ENCODE measurements at regions not wholly inside any gene's neighbourhood (a gene's known extent, or its start where the extent isn't known, plus 50 kb on each side); places are given as distances from the start of the nearest gene placed in this dataset.

DNA sequence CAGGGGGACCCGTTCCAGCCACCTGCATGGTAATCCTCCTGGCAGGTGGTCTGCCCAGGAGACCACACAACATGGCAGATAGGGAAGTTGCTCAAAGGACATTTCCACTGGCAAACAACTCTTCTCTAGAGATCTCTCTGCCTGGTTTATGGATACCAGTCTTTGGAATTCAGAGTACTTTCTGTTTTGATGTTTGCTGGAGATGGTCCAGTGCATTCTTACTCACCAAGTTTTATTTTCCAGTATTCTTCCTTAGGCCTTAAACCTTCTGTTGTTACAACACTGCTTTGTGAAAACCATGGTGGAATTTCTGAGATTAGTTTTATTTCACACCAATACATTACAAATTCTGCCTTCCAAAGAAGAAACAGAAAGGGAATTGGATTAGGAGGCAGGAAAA lies 428.3 kb downstream of the FUT8 start:
- H3K4me1 Mint-ChIP-seq = peaks cover 10% of the 10 kb centered on the region
- Histone ChIP-seq H3K27me3 (ENCODE audit: insufficient read depth) (no peaks in the 10 kb centered on the region), H2AFZ (no peak overlapping the region), H3K36me3 (ENCODE audit: insufficient read depth) (no peaks in the 10 kb centered on the region), H3K4me1 (ENCODE audit: insufficient read depth) (no peaks in the 10 kb centered on the region), H3K4me3 (no peak overlapping the region), H3F3A (replicated peaks; ENCODE audit: low read depth) (no peaks in the 10 kb centered on the region), H3K27ac (ENCODE audit: low read depth) (no peak overlapping the region), H3K79me2 (replicated peaks; ENCODE audit: insufficient read depth) (no peaks in the 10 kb centered on the region), H3K4me2 (no peak overlapping the region), H4K20me1 (replicated peaks; ENCODE audit: insufficient read depth) (no peaks in the 10 kb centered on the region), H3K9me2 (ENCODE audit: insufficient read depth) (peaks cover 8% of the 10 kb centered on the region; the same call in 1 of the 2 replicates)
- H3K9me3 Mint-ChIP-seq = no peaks in the 10 kb centered on the region
- no peak overlapping the region for H3K27ac Mint-ChIP-seq
- no peaks in the 10 kb centered on the region; the same call in 2 of the 3 replicates for H3K36me3 Mint-ChIP-seq (ENCODE audit: low read depth)
- DNase-seq (ENCODE audit: low spot score) (no peak), ATAC-seq (no peak)
- peaks cover 6% of the 10 kb centered on the region for H3K27me3 Mint-ChIP-seq (ENCODE audit: insufficient read depth, low read depth, poor library complexity)
- TF ChIP-seq JUNB (IDR thresholded peaks at IDR 0.05; ENCODE audit: unreplicated experiment) (no peak), STAT1 (IDR thresholded peaks at IDR 0.05; ENCODE audit: unreplicated experiment) (no peak), EZH2 (IDR thresholded peaks at IDR 0.05; ENCODE audit: low read depth, unreplicated experiment) (no peak), EZH2phosphoT487 (IDR thresholded peaks at IDR 0.05; ENCODE audit: unreplicated experiment) (no peak), CREB1 (CRISPR knock-in tag; IDR thresholded peaks at IDR 0.05; ENCODE audit: low read depth) (no peak), ZNF114 (CRISPR knock-in tag; IDR thresholded peaks at IDR 0.05) (no peak), POLR2AphosphoS5 (IDR thresholded peaks at IDR 0.05; ENCODE audit: low read depth) (no peak), NANOG (IDR thresholded peaks at IDR 0.05; ENCODE audit: borderline replicate concordance) (no peak), ZNF331 (CRISPR knock-in tag; IDR thresholded peaks at IDR 0.05; ENCODE audit: low read depth) (no peak)
- TF ChIP-seq, protein P1, sequence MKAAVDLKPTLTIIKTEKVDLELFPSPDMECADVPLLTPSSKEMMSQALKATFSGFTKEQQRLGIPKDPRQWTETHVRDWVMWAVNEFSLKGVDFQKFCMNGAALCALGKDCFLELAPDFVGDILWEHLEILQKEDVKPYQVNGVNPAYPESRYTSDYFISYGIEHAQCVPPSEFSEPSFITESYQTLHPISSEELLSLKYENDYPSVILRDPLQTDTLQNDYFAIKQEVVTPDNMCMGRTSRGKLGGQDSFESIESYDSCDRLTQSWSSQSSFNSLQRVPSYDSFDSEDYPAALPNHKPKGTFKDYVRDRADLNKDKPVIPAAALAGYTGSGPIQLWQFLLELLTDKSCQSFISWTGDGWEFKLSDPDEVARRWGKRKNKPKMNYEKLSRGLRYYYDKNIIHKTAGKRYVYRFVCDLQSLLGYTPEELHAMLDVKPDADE (IDR thresholded peaks at IDR 0.05) = no peak
- TF ChIP-seq, protein P2, sequence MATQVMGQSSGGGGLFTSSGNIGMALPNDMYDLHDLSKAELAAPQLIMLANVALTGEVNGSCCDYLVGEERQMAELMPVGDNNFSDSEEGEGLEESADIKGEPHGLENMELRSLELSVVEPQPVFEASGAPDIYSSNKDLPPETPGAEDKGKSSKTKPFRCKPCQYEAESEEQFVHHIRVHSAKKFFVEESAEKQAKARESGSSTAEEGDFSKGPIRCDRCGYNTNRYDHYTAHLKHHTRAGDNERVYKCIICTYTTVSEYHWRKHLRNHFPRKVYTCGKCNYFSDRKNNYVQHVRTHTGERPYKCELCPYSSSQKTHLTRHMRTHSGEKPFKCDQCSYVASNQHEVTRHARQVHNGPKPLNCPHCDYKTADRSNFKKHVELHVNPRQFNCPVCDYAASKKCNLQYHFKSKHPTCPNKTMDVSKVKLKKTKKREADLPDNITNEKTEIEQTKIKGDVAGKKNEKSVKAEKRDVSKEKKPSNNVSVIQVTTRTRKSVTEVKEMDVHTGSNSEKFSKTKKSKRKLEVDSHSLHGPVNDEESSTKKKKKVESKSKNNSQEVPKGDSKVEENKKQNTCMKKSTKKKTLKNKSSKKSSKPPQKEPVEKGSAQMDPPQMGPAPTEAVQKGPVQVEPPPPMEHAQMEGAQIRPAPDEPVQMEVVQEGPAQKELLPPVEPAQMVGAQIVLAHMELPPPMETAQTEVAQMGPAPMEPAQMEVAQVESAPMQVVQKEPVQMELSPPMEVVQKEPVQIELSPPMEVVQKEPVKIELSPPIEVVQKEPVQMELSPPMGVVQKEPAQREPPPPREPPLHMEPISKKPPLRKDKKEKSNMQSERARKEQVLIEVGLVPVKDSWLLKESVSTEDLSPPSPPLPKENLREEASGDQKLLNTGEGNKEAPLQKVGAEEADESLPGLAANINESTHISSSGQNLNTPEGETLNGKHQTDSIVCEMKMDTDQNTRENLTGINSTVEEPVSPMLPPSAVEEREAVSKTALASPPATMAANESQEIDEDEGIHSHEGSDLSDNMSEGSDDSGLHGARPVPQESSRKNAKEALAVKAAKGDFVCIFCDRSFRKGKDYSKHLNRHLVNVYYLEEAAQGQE (IDR thresholded peaks at IDR 0.05; ENCODE audit: unreplicated experiment) = no peak
- TF ChIP-seq, protein P3, sequence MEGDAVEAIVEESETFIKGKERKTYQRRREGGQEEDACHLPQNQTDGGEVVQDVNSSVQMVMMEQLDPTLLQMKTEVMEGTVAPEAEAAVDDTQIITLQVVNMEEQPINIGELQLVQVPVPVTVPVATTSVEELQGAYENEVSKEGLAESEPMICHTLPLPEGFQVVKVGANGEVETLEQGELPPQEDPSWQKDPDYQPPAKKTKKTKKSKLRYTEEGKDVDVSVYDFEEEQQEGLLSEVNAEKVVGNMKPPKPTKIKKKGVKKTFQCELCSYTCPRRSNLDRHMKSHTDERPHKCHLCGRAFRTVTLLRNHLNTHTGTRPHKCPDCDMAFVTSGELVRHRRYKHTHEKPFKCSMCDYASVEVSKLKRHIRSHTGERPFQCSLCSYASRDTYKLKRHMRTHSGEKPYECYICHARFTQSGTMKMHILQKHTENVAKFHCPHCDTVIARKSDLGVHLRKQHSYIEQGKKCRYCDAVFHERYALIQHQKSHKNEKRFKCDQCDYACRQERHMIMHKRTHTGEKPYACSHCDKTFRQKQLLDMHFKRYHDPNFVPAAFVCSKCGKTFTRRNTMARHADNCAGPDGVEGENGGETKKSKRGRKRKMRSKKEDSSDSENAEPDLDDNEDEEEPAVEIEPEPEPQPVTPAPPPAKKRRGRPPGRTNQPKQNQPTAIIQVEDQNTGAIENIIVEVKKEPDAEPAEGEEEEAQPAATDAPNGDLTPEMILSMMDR (conservative IDR thresholded peaks at IDR 0.05; ENCODE audit: low read depth in 2 of 2) = no peak
- TF ChIP-seq, protein P4, sequence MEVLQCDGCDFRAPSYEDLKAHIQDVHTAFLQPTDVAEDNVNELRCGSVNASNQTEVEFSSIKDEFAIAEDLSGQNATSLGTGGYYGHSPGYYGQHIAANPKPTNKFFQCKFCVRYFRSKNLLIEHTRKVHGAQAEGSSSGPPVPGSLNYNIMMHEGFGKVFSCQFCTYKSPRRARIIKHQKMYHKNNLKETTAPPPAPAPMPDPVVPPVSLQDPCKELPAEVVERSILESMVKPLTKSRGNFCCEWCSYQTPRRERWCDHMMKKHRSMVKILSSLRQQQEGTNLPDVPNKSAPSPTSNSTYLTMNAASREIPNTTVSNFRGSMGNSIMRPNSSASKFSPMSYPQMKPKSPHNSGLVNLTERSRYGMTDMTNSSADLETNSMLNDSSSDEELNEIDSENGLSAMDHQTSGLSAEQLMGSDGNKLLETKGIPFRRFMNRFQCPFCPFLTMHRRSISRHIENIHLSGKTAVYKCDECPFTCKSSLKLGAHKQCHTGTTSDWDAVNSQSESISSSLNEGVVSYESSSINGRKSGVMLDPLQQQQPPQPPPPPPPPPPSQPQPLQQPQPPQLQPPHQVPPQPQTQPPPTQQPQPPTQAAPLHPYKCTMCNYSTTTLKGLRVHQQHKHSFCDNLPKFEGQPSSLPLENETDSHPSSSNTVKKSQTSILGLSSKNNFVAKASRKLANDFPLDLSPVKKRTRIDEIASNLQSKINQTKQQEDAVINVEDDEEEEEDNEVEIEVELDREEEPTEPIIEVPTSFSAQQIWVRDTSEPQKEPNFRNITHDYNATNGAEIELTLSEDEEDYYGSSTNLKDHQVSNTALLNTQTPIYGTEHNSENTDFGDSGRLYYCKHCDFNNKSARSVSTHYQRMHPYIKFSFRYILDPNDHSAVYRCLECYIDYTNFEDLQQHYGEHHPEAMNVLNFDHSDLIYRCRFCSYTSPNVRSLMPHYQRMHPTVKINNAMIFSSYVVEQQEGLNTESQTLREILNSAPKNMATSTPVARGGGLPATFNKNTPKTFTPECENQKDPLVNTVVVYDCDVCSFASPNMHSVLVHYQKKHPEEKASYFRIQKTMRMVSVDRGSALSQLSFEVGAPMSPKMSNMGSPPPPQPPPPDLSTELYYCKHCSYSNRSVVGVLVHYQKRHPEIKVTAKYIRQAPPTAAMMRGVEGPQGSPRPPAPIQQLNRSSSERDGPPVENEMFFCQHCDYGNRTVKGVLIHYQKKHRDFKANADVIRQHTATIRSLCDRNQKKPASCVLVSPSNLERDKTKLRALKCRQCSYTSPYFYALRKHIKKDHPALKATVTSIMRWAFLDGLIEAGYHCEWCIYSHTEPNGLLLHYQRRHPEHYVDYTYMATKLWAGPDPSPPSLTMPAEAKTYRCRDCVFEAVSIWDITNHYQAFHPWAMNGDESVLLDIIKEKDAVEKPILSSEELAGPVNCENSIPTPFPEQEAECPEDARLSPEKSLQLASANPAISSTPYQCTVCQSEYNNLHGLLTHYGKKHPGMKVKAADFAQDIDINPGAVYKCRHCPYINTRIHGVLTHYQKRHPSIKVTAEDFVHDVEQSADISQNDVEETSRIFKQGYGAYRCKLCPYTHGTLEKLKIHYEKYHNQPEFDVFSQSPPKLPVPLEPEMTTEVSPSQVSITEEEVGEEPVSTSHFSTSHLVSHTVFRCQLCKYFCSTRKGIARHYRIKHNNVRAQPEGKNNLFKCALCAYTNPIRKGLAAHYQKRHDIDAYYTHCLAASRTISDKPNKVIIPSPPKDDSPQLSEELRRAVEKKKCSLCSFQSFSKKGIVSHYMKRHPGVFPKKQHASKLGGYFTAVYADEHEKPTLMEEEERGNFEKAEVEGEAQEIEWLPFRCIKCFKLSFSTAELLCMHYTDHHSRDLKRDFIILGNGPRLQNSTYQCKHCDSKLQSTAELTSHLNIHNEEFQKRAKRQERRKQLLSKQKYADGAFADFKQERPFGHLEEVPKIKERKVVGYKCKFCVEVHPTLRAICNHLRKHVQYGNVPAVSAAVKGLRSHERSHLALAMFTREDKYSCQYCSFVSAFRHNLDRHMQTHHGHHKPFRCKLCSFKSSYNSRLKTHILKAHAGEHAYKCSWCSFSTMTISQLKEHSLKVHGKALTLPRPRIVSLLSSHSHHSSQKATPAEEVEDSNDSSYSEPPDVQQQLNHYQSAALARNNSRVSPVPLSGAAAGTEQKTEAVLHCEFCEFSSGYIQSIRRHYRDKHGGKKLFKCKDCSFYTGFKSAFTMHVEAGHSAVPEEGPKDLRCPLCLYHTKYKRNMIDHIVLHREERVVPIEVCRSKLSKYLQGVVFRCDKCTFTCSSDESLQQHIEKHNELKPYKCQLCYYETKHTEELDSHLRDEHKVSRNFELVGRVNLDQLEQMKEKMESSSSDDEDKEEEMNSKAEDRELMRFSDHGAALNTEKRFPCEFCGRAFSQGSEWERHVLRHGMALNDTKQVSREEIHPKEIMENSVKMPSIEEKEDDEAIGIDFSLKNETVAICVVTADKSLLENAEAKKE (CRISPR knock-in tag; IDR thresholded peaks at IDR 0.05) = no peak
- no peak overlapping the region for H3K4me3 Mint-ChIP-seq
